Body of pancreas (tissue), 4 donors: ENCODE measurements at regions not wholly inside any gene's neighbourhood (a gene's known extent, or its start where the extent isn't known, plus 50 kb on each side); places are given as distances from the start of the nearest gene placed in this dataset.
"Not testable (repeated sequence)": the region's sequence is repeated elsewhere in the genome, so short reads cannot be mapped to it uniquely, and the experiment has no call there.

Experiments
- ATAC-seq: fragments of 150-250 bp; one replicate; pipeline ENCODE4 v1.9.1; 2016
- DNase-seq, 4 donors: peaks; one replicate each; pipeline ENCODE4 v3.0.0-alpha.2; 2019
- H3K27ac ChIP-seq, 4 donors: fragments of 200-600 bp; sonication (generic); 1 replicate in 3 of 4; 2 replicates in 1 of 4; pipeline versions ENCODE4 v1.5.1 to v1.6.1; 2016 to 2019; ENCODE audit warnings: mild to moderate bottlenecking in 1 of 4, mixed read lengths in 1 of 4, moderate library complexity in 1 of 4
- H3K27me3 ChIP-seq, 2 donors: fragments of 200-600 bp; sonication (generic); one replicate each; pipeline ENCODE4 v1.6.0; 2016; ENCODE audit warnings: mild to moderate bottlenecking in 1 of 2
- H3K36me3 ChIP-seq, 2 donors: fragments of 200-600 bp; sonication (generic); replicated peaks in 1 of 2; 2 replicates each; pipeline ENCODE4 v1.5.1; 2016; ENCODE audit warnings: low read depth in 2 of 2; ENCODE audit not compliant: insufficient read depth in 1 of 2
- H3K4me1 ChIP-seq: fragments of 200-600 bp; sonication (generic); one replicate; pipeline ENCODE4 v1.6.0; 2016
- H3K4me3 ChIP-seq, 2 donors: fragments of 200-600 bp; sonication (generic); 1 replicate in 1 of 2; 2 replicates in 1 of 2; pipeline ENCODE4 v1.5.1; 2016 to 2019
- H3K9me3 ChIP-seq, 3 donors: fragments of 200-600 bp; sonication (generic); 1 replicate in 2 of 3; 2 replicates in 1 of 3; pipeline ENCODE4 v1.5.1; 2016
- CTCF ChIP-seq, 7 experiments: fragments of 450-650 bp in 4 of 7; fragments of 200-600 bp in 3 of 7; sonication (generic) in 3 of 7; IDR thresholded peaks; one replicate each; pipeline ENCODE4 v1.5.1; 2016 to 2019; ENCODE audit warnings: antibody characterized with exemption in 7 of 7
- POLR2A ChIP-seq, 3 donors: fragments of 450-650 bp; IDR thresholded peaks; one replicate each; pipeline ENCODE4 v1.6.1; 2016; ENCODE audit warnings: antibody characterized with exemption in 3 of 3, mild to moderate bottlenecking in 2 of 3
- WGBS, 2 donors: methylation state at CpG; one replicate each; pipeline ENCODE4 v1.1.5; 2017; 5-methylcytosine and 5-hydroxymethylcytosine counted together
- intact Hi-C: fragments of 100-400 bp; cut with DNase I; formaldehyde crosslinking; loops from one replicate; pipeline ENCODE4 v1.15.1; 2023

- 77 to 91% methylated on average over 7 of the region's 7 CpGs for WGBS, 2 donors
- no peak for DNase-seq
- intact Hi-C loops: no loop called here
Observed at GRCh38 chr1:239107676-239108075, 278.7 kb upstream of the CHRM3 start.

GRCh38 chr1:239106689-239107088 lies 279.7 kb upstream of the CHRM3 start:
- H3K9me3 ChIP-seq, H3K4me1 ChIP-seq, intact Hi-C loops, H3K27me3 ChIP-seq, H3K27ac ChIP-seq, DNase-seq, H3K4me3 ChIP-seq, ATAC-seq, H3K36me3 ChIP-seq: not testable (repeated sequence)
- 80 to 82% methylated on average over 7 of the region's 7 CpGs for WGBS, 2 donors

More at GRCh38 chr1:239107676-239108075, 278.7 kb upstream of the CHRM3 start:
- H3K9me3 ChIP-seq: no peaks in the 10 kb centered on the region
- no peak for ATAC-seq
- no peaks in the 10 kb centered on the region for H3K36me3 ChIP-seq
- no peaks in the 10 kb centered on the region for H3K27me3 ChIP-seq
- no peak overlapping the region for H3K4me3 ChIP-seq
- TF ChIP-seq CTCF (IDR thresholded peaks at IDR 0.05): no peak
- no peak for TF ChIP-seq POLR2A (IDR thresholded peaks at IDR 0.05)
- no peaks in the 10 kb centered on the region for H3K4me1 ChIP-seq
- H3K27ac ChIP-seq: no peak overlapping the region

- TF ChIP-seq CTCF (IDR thresholded peaks at IDR 0.05) (no peak), POLR2A (IDR thresholded peaks at IDR 0.05) (no peak)
- Histone ChIP-seq H3K4me1 (no peaks in the 10 kb centered on the region), H3K27me3 (no peaks in the 10 kb centered on the region), H3K27ac (no peak overlapping the region), H3K4me3 (no peak overlapping the region), H3K36me3 (no peaks in the 10 kb centered on the region), H3K9me3 (no peaks in the 10 kb centered on the region)
- WGBS, 2 donors: 70 to 76% methylated on average over 7 of the region's 7 CpGs
- intact Hi-C loops: no loop called here
- DNase-seq (no peak), ATAC-seq (no peak)
Observed at GRCh38 chr1:239098400-239099037, 287.8 kb upstream of the CHRM3 start.

GRCh38 chr1:239091537-239091936 lies 294.8 kb upstream of the CHRM3 start:
- ATAC-seq (no peak), DNase-seq (no peak)
- intact Hi-C loops: no loop called here
- H3K4me1 ChIP-seq: no peaks in the 10 kb centered on the region
- no peaks in the 10 kb centered on the region for H3K27me3 ChIP-seq
- no peaks in the 10 kb centered on the region for H3K36me3 ChIP-seq
- 71 to 75% methylated on average over 3 of the region's 3 CpGs for WGBS, 2 donors
- TF ChIP-seq POLR2A (IDR thresholded peaks at IDR 0.05) (no peak), CTCF (IDR thresholded peaks at IDR 0.05) (no peak)
- H3K9me3 ChIP-seq: no peaks in the 10 kb centered on the region
- H3K4me3 ChIP-seq: no peak overlapping the region
- no peak overlapping the region for H3K27ac ChIP-seq

GRCh38 chr1:239084459-239085080 lies 301.8 kb upstream of the CHRM3 start:
- no peaks in the 10 kb centered on the region for H3K36me3 ChIP-seq

GRCh38 chr1:239081947-239082346 lies 304.4 kb upstream of the CHRM3 start:
- H3K9me3 ChIP-seq, ATAC-seq, H3K27me3 ChIP-seq, H3K4me1 ChIP-seq, DNase-seq, H3K4me3 ChIP-seq, intact Hi-C loops, H3K36me3 ChIP-seq, H3K27ac ChIP-seq: not testable (repeated sequence)
- 74 to 86% methylated on average over 3 of the region's 3 CpGs for WGBS, 2 donors

More at GRCh38 chr1:239084459-239085080, 301.8 kb upstream of the CHRM3 start:
- no peaks in the 10 kb centered on the region for H3K9me3 ChIP-seq
- no peak for ATAC-seq
- TF ChIP-seq POLR2A (IDR thresholded peaks at IDR 0.05) (no peak), CTCF (IDR thresholded peaks at IDR 0.05) (no peak)
- intact Hi-C loops: no loop called here
- H3K4me1 ChIP-seq: no peaks in the 10 kb centered on the region
- no peak overlapping the region for H3K4me3 ChIP-seq
- WGBS, 2 donors: 67 to 90% methylated on average over 1 to 2 of the region's 2 CpGs
- no peaks in the 10 kb centered on the region for H3K27me3 ChIP-seq
- no peak overlapping the region for H3K27ac ChIP-seq
- DNase-seq: no peak
